ENCODE measurements at regions not wholly inside any gene's neighbourhood (a gene's known extent, or its start where the extent isn't known, plus 50 kb on each side); places are given as distances from the start of the nearest gene placed in this dataset.
"Not testable (repeated sequence)": the region's sequence is repeated elsewhere in the genome, so short reads cannot be mapped to it uniquely, and the experiment has no call there.

DNA sequence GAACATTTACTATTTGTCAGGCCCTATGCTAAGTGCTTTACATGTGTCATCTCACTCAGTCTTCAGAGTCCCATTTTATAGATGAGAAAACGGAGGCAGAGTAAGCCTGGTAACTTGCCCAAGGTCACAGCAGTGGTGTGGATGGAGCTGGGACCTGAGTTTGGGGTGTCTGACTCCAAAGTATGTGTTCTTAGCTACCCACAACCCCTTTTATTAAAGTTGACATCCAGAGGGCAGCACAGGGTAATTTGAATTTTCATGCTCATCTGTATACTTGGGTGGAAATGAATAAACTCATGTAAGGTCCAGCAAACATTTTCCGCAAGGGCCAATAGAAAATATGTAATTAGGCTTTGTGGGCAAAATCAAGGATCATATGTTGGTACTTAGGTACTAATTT lies 93.4 kb upstream of the SLC25A48 start:
- Histone ChIP-seq H3K36me3 (ENCODE audit: control insufficient read depth in 3 of 3, insufficient read depth in 3 of 3, low read length in 3 of 3) (no peaks in the 10 kb centered on the region), H3K27ac (ENCODE audit: low read depth, low read length) (no peak overlapping the region), H3K27me3 (ENCODE audit: control insufficient read depth in 3 of 3, insufficient read depth in 3 of 3, low read length in 3 of 3) (no peaks in the 10 kb centered on the region), H3K9ac (ENCODE audit: low read depth in 1 of 3, low read length in 3 of 3) (no peak overlapping the region), H3K9me3 (ENCODE audit: control insufficient read depth in 3 of 3, low read length in 3 of 3) (no peaks in the 10 kb centered on the region), H3K4me3 (ENCODE audit: low read length in 3 of 3) (no peak overlapping the region), H3K4me1 (ENCODE audit: control insufficient read depth in 3 of 3, insufficient read depth in 3 of 3, low read length in 3 of 3) (peaks cover 0 to 4% (median 0%) of the 10 kb centered on the region in 3 donors)

DNA sequence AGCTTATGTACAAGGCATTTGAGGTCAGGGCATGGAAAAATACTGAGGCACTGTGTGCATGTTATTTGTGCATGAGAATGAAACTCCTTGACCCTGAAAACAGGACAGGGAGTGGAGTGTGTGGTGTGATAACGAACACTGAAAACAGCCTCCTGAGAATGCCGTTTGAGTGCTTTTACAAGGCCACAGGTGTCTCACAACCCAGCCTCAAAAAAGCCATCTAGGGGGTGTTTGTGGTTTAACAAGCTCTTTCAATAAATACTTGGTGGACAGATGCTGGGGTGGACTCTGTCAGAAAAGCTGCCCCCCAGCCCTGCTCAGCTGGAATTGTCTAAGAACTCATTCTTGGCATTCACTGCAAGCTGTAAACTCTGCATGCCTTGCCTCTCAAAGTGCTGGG lies 94.0 kb upstream of the SLC25A48 start:
- H3K4me3 ChIP-seq (ENCODE audit: low read length in 3 of 3) = no peak overlapping the region
- H3K27ac ChIP-seq (ENCODE audit: low read depth, low read length) = no peak overlapping the region
- peaks cover 0 to 4% (median 0%) of the 10 kb centered on the region in 3 donors for H3K4me1 ChIP-seq (ENCODE audit: control insufficient read depth in 3 of 3, insufficient read depth in 3 of 3, low read length in 3 of 3)
- H3K9me3 ChIP-seq (ENCODE audit: control insufficient read depth in 3 of 3, low read length in 3 of 3) = no peaks in the 10 kb centered on the region
- H3K9ac ChIP-seq (ENCODE audit: low read depth in 1 of 3, low read length in 3 of 3) = no peak overlapping the region
- no peaks in the 10 kb centered on the region for H3K36me3 ChIP-seq (ENCODE audit: control insufficient read depth in 3 of 3, insufficient read depth in 3 of 3, low read length in 3 of 3)
- no peaks in the 10 kb centered on the region for H3K27me3 ChIP-seq (ENCODE audit: control insufficient read depth in 3 of 3, insufficient read depth in 3 of 3, low read length in 3 of 3)

DNA sequence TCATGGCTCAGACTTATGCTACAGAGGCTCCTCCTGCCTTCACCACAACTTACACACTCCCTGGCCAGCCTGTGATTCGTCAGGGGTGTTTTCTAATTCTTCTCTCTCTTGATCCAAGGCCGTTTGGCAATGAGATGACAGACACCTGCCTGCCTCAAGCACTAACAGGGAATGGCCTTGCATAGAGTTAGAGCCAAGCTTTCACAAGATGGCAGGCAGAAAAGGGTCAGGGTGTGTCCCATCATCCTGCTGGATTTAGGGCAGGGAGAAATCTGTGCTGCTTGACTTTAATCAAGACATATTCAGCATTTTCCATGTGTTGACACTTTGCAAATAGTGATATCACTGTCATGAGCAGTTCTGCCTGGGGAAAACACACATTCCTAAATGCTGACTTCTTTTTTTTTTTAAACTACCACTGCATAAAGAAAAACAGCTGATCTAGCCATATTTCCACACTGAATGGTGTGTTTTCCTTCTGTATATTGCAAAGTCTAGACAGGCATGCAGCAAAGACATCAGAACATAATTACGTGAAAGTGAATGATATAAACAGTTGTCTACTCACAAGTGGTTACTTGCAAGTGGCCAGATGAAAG lies 95.0 kb upstream of the SLC25A48 start:
- Histone ChIP-seq H3K9ac (ENCODE audit: low read depth in 1 of 3, low read length in 3 of 3) (no peak overlapping the region), H3K27me3 (ENCODE audit: control insufficient read depth in 3 of 3, insufficient read depth in 3 of 3, low read length in 3 of 3) (no peaks in the 10 kb centered on the region), H3K9me3 (ENCODE audit: control insufficient read depth in 3 of 3, low read length in 3 of 3) (no peaks in the 10 kb centered on the region), H3K36me3 (ENCODE audit: control insufficient read depth in 3 of 3, insufficient read depth in 3 of 3, low read length in 3 of 3) (no peaks in the 10 kb centered on the region), H3K27ac (ENCODE audit: low read depth, low read length) (no peak overlapping the region), H3K4me1 (ENCODE audit: control insufficient read depth in 3 of 3, insufficient read depth in 3 of 3, low read length in 3 of 3) (peaks cover 0 to 4% (median 0%) of the 10 kb centered on the region in 3 donors), H3K4me3 (ENCODE audit: low read length in 3 of 3) (no peak overlapping the region)

DNA sequence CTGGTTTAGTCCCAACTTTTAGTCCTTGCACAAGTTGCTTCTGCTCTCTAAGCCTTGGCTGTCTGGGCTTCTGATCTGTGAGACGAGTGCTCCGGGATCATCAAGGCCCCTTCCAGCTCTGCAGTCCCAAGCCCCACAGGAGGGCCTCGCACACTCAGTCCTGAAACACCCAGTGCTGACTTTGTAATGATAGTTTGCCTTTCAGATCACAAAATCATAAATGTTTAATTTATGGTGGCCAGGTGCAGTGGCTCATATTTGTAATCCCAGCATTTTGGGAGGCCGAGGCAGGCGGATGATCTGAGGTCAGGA lies 95.9 kb upstream of the SLC25A48 start:
- H3K27ac ChIP-seq (ENCODE audit: low read depth, low read length) = no peak overlapping the region
- H3K27me3 ChIP-seq (ENCODE audit: control insufficient read depth in 3 of 3, insufficient read depth in 3 of 3, low read length in 3 of 3) = no peaks in the 10 kb centered on the region
- no peaks in the 10 kb centered on the region for H3K9me3 ChIP-seq (ENCODE audit: control insufficient read depth in 3 of 3, low read length in 3 of 3)
- H3K4me3 ChIP-seq (ENCODE audit: low read length in 3 of 3) = no peak overlapping the region
- peaks cover 0 to 4% (median 0%) of the 10 kb centered on the region in 3 donors for H3K4me1 ChIP-seq (ENCODE audit: control insufficient read depth in 3 of 3, insufficient read depth in 3 of 3, low read length in 3 of 3)
- H3K9ac ChIP-seq (ENCODE audit: low read depth in 1 of 3, low read length in 3 of 3) = no peak overlapping the region
- no peaks in the 10 kb centered on the region for H3K36me3 ChIP-seq (ENCODE audit: control insufficient read depth in 3 of 3, insufficient read depth in 3 of 3, low read length in 3 of 3)

DNA sequence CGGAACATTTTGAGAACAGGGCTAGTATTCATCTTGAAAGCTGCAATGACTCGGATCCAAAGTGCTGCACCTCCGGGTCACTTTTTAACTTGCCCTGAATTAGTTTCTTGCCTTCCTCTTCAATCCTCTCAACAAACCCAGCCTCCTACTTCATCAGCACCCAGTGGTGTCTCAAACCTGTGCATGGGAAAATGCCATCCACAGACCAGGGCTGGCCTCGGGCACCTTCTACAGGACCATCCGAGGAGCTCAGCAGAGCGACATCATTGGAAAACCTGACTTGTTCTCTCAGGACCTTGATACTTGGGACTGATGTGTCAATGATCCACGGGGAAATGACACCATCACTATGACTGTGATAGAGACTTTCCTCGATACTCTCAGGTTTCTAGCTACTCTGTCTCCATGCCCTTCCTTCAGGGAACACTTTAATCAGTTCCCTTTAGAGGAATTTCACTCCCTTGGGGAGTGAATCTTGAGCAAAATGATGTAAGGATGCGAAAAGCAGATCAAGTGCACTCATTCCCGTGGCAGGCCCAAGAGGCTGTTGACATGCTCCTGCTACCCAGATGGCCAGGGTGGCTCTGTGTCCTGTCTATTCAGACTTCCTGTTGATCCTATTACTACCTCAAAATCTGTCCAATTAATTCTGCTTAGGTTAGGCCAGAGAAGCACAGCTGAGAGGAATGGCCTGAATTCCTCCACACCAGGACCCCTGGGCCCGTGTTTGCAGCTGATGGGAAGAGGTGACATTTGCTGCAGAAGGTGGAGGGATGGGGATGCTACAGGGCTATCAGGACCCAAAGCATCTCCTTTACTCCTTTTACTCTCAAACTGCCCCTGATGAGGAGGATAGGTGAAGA lies 96.5 kb upstream of the SLC25A48 start:
- H3K4me1 ChIP-seq (ENCODE audit: control insufficient read depth in 3 of 3, insufficient read depth in 3 of 3, low read length in 3 of 3) = peaks cover 0 to 4% (median 0%) of the 10 kb centered on the region in 3 donors
- no peak overlapping the region for H3K4me3 ChIP-seq (ENCODE audit: low read length in 3 of 3)
- no peak overlapping the region for H3K27ac ChIP-seq (ENCODE audit: low read depth, low read length)
- no peaks in the 10 kb centered on the region for H3K27me3 ChIP-seq (ENCODE audit: control insufficient read depth in 3 of 3, insufficient read depth in 3 of 3, low read length in 3 of 3)
- H3K9me3 ChIP-seq (ENCODE audit: control insufficient read depth in 3 of 3, low read length in 3 of 3) = no peaks in the 10 kb centered on the region
- no peak overlapping the region for H3K9ac ChIP-seq (ENCODE audit: low read depth in 1 of 3, low read length in 3 of 3)
- no peaks in the 10 kb centered on the region for H3K36me3 ChIP-seq (ENCODE audit: control insufficient read depth in 3 of 3, insufficient read depth in 3 of 3, low read length in 3 of 3)

DNA sequence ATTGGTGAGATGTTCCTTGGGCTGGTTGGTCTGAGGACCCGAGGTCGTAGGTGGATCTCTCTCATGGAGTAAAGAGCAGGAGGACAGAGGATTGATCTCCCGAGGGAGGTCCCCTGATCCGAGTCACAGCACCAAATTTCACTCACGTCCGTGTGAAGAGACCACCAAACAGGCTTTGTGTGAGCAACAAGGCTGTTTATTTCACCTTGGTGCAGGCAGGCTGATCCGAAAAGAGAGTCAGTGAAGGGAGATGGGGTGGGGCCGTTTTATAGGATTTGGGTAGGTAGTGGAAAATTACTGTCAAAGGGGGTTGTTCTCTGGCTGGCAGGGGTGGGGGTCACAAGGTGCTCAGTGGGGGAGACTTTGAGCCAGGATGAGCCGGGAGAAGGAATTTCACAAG lies 97.5 kb upstream of the SLC25A48 start:
- H3K9ac ChIP-seq (ENCODE audit: low read depth in 1 of 3, low read length in 3 of 3); H3K4me3 ChIP-seq (ENCODE audit: low read length in 3 of 3); H3K9me3 ChIP-seq (ENCODE audit: control insufficient read depth in 3 of 3, low read length in 3 of 3); H3K36me3 ChIP-seq (ENCODE audit: control insufficient read depth in 3 of 3, insufficient read depth in 3 of 3, low read length in 3 of 3); H3K4me1 ChIP-seq (ENCODE audit: control insufficient read depth in 3 of 3, insufficient read depth in 3 of 3, low read length in 3 of 3); H3K27ac ChIP-seq (ENCODE audit: low read depth, low read length); H3K27me3 ChIP-seq (ENCODE audit: control insufficient read depth in 3 of 3, insufficient read depth in 3 of 3, low read length in 3 of 3): not testable (repeated sequence)

DNA sequence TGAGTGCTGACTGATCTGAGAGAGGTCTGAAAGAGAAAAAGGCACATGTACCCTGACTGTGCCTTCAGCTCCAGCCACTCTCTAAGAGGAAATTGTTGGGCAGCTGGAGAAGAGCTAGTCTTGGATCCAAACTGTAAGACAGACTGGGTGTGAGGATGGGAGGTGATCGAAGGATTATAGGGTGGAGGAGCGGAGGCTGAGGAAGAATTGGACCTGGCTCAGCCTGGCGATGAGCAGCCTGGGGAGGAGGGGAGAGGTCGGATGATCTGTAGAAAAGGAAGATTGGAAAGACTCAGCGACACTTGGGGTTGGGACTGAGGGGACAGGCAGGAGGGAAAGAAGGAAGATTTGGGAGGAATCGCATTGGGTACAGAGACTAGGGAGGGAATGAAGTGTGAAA lies 98.6 kb upstream of the SLC25A48 start:
- no peak overlapping the region for H3K4me3 ChIP-seq (ENCODE audit: low read length in 3 of 3)
- H3K4me1 ChIP-seq (ENCODE audit: control insufficient read depth in 3 of 3, insufficient read depth in 3 of 3, low read length in 3 of 3) = peaks cover 0 to 4% (median 0%) of the 10 kb centered on the region in 3 donors
- H3K27ac ChIP-seq (ENCODE audit: low read depth, low read length) = no peak overlapping the region
- H3K27me3 ChIP-seq (ENCODE audit: control insufficient read depth in 3 of 3, insufficient read depth in 3 of 3, low read length in 3 of 3) = no peaks in the 10 kb centered on the region
- no peaks in the 10 kb centered on the region for H3K9me3 ChIP-seq (ENCODE audit: control insufficient read depth in 3 of 3, low read length in 3 of 3)
- no peak overlapping the region for H3K9ac ChIP-seq (ENCODE audit: low read depth in 1 of 3, low read length in 3 of 3)
- no peaks in the 10 kb centered on the region for H3K36me3 ChIP-seq (ENCODE audit: control insufficient read depth in 3 of 3, insufficient read depth in 3 of 3, low read length in 3 of 3)

DNA sequence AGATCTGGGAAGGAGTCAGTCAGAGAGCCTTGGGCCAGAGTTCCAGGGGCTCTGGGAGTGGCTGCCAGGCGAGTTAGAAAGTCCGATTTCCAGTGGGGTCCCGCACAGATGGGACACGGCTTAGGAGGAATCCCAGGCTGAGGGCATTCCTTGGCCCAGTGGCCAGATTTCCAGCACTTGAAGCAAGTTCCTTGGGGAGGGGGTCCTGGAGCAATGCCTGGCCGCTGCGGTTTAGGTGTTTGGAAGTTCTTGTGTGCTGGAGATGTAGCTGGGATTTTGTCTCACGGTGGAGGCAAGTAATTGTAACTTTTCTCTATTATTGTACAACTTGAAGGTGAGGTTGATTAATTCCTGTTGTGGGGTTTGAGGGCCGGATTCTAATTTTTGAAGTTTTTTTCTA lies 99.5 kb upstream of the SLC25A48 start:
- not testable (repeated sequence) for H3K4me1 ChIP-seq (ENCODE audit: control insufficient read depth in 3 of 3, insufficient read depth in 3 of 3, low read length in 3 of 3); H3K27ac ChIP-seq (ENCODE audit: low read depth, low read length); H3K9me3 ChIP-seq (ENCODE audit: control insufficient read depth in 3 of 3, low read length in 3 of 3); H3K27me3 ChIP-seq (ENCODE audit: control insufficient read depth in 3 of 3, insufficient read depth in 3 of 3, low read length in 3 of 3); H3K4me3 ChIP-seq (ENCODE audit: low read length in 3 of 3); H3K9ac ChIP-seq (ENCODE audit: low read depth in 1 of 3, low read length in 3 of 3); H3K36me3 ChIP-seq (ENCODE audit: control insufficient read depth in 3 of 3, insufficient read depth in 3 of 3, low read length in 3 of 3)

DNA sequence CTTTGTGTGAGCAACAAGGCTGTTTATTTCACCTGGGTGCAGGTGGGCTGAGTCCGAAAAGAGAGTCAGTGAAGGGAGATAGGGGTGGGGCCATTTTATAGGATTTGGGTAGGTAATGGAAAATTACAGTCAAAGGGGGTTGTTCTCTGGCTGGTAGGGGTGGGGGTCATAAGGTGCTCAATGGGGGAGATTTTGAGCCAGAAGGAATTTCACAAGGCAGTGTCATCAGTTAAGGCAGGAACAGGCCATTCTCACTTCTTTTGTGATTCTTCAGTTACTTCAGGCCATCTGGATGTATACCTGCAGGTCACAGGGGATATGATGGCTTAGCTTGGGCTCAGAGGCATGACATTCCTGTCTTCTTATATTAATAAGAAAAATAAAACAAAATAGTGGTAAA lies 103.4 kb upstream of the SLC25A48 start:
- not testable (repeated sequence) for H3K36me3 ChIP-seq (ENCODE audit: control insufficient read depth in 3 of 3, insufficient read depth in 3 of 3, low read length in 3 of 3); H3K4me1 ChIP-seq (ENCODE audit: control insufficient read depth in 3 of 3, insufficient read depth in 3 of 3, low read length in 3 of 3); H3K9ac ChIP-seq (ENCODE audit: low read depth in 1 of 3, low read length in 3 of 3); H3K27me3 ChIP-seq (ENCODE audit: control insufficient read depth in 3 of 3, insufficient read depth in 3 of 3, low read length in 3 of 3); H3K27ac ChIP-seq (ENCODE audit: low read depth, low read length); H3K9me3 ChIP-seq (ENCODE audit: control insufficient read depth in 3 of 3, low read length in 3 of 3); H3K4me3 ChIP-seq (ENCODE audit: low read length in 3 of 3)

DNA sequence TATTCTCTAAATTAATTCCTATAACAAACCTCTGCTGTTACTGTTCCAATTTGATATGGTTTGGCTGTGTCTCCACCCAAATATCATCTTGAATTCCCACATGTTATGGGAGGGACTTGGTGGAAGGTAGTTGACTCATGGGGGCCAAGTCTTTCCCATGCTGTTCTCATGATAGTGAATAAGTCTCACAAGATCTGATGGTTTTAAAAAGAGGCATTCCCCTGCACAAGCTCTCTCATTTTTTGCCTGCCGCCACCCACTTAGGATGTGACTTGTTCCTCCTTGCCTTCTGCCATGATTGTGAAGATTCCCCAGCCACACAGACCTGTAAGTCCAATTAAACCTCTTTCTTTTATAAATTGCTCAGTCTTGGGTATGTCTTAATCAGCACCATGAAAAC lies 104.3 kb upstream of the SLC25A48 start:
- not testable (repeated sequence) for H3K4me1 ChIP-seq (ENCODE audit: control insufficient read depth in 3 of 3, insufficient read depth in 3 of 3, low read length in 3 of 3); H3K9me3 ChIP-seq (ENCODE audit: control insufficient read depth in 3 of 3, low read length in 3 of 3); H3K9ac ChIP-seq (ENCODE audit: low read depth in 1 of 3, low read length in 3 of 3); H3K27ac ChIP-seq (ENCODE audit: low read depth, low read length); H3K27me3 ChIP-seq (ENCODE audit: control insufficient read depth in 3 of 3, insufficient read depth in 3 of 3, low read length in 3 of 3); H3K4me3 ChIP-seq (ENCODE audit: low read length in 3 of 3); H3K36me3 ChIP-seq (ENCODE audit: control insufficient read depth in 3 of 3, insufficient read depth in 3 of 3, low read length in 3 of 3)

All from skeletal muscle tissue (tissue), 3 donors.